Skeletal muscle tissue (tissue), 3 donors: ENCODE measurements at regions not wholly inside any gene's neighbourhood (a gene's known extent, or its start where the extent isn't known, plus 50 kb on each side); places are given as distances from the start of the nearest gene placed in this dataset.

Experiments
- H3K27ac ChIP-seq: one replicate; pipeline ENCODE4 v1.7.0; 2013; ENCODE audit warnings: mild to moderate bottlenecking, low read depth, low read length, inconsistent platforms
- H3K27me3 ChIP-seq, 3 donors: one replicate each; pipeline ENCODE4 v1.7.0; 2013; ENCODE audit warnings: low read length in 3 of 3; ENCODE audit not compliant: control insufficient read depth in 3 of 3, insufficient read depth in 3 of 3
- H3K36me3 ChIP-seq, 3 donors: one replicate each; pipeline ENCODE4 v1.7.0; 2013; ENCODE audit warnings: low read length in 3 of 3; ENCODE audit not compliant: control insufficient read depth in 3 of 3, insufficient read depth in 3 of 3
- H3K4me1 ChIP-seq, 3 donors: one replicate each; pipeline ENCODE4 v1.7.0; 2013; ENCODE audit warnings: low read length in 3 of 3, mild to moderate bottlenecking in 3 of 3; ENCODE audit not compliant: control insufficient read depth in 3 of 3, insufficient read depth in 3 of 3
- H3K4me3 ChIP-seq, 3 donors: one replicate each; pipeline ENCODE4 v1.7.0; 2013; ENCODE audit warnings: low read length in 3 of 3
- H3K9ac ChIP-seq, 3 donors: one replicate each; pipeline ENCODE4 v1.7.0; 2013; ENCODE audit warnings: low read length in 3 of 3, mild to moderate bottlenecking in 3 of 3, moderate library complexity in 2 of 3, low read depth in 1 of 3
- H3K9me3 ChIP-seq, 3 donors: one replicate each; pipeline ENCODE4 v1.7.0; 2013; ENCODE audit warnings: low read length in 3 of 3; ENCODE audit not compliant: control insufficient read depth in 3 of 3
- donor health status: Osteomylitis.

GRCh38 chr3:70899816-70900215, 587.4 kb upstream of the MDFIC2 start:
- Histone ChIP-seq H3K9ac (no peak overlapping the region), H3K36me3 (no peaks in the 10 kb centered on the region), H3K27me3 (no peaks in the 10 kb centered on the region), H3K9me3 (peaks cover 0 to 2% (median 0%) of the 10 kb centered on the region in 3 donors), H3K27ac (no peak overlapping the region), H3K4me3 (no peak overlapping the region), H3K4me1 (no peaks in the 10 kb centered on the region)

GRCh38 chr3:70890020-70890394, 577.6 kb upstream of the MDFIC2 start:
- Histone ChIP-seq H3K9me3 (no peaks in the 10 kb centered on the region), H3K36me3 (no peaks in the 10 kb centered on the region), H3K27ac (no peak overlapping the region), H3K27me3 (no peaks in the 10 kb centered on the region), H3K4me1 (peaks cover 0 to 5% (median 2%) of the 10 kb centered on the region in 3 donors), H3K4me3 (no peak overlapping the region), H3K9ac (no peak overlapping the region)

GRCh38 chr3:70889162-70890019, 577.0 kb upstream of the MDFIC2 start:
- no peak overlapping the region for H3K4me3 ChIP-seq
- H3K4me1 ChIP-seq, result peaks cover 0 to 5% (median 2%) of the 10 kb centered on the region in 3 donors
- no peaks in the 10 kb centered on the region for H3K9me3 ChIP-seq
- H3K27ac ChIP-seq, result no peak overlapping the region
- H3K9ac ChIP-seq, result no peak overlapping the region
- no peaks in the 10 kb centered on the region for H3K27me3 ChIP-seq
- H3K36me3 ChIP-seq, result no peaks in the 10 kb centered on the region

GRCh38 chr3:70885636-70886035, 573.2 kb upstream of the MDFIC2 start:
- Histone ChIP-seq H3K4me1 (peaks cover 0 to 5% (median 2%) of the 10 kb centered on the region in 3 donors), H3K9ac (no peak overlapping the region), H3K9me3 (no peaks in the 10 kb centered on the region), H3K27ac (no peak overlapping the region), H3K36me3 (no peaks in the 10 kb centered on the region), H3K4me3 (no peak overlapping the region), H3K27me3 (no peaks in the 10 kb centered on the region)

- H3K27me3 ChIP-seq, result no peaks in the 10 kb centered on the region
- no peak overlapping the region for H3K27ac ChIP-seq
- peaks cover 0 to 1% (median 0%) of the 10 kb centered on the region in 3 donors for H3K9me3 ChIP-seq
- H3K4me3 ChIP-seq, result no peak overlapping the region
- no peaks in the 10 kb centered on the region for H3K36me3 ChIP-seq
- no peaks in the 10 kb centered on the region for H3K4me1 ChIP-seq
- H3K9ac ChIP-seq, result no peak overlapping the region
These were observed 569.7 kb upstream of the MDFIC2 start for GRCh38 chr3:70882104-70882503.

- H3K4me3 ChIP-seq, result no peak overlapping the region
- no peaks in the 10 kb centered on the region for H3K4me1 ChIP-seq
- no peaks in the 10 kb centered on the region for H3K36me3 ChIP-seq
- H3K9ac ChIP-seq, result no peak overlapping the region
- H3K27ac ChIP-seq, result no peak overlapping the region
- H3K9me3 ChIP-seq, result peaks cover 0 to 1% (median 0%) of the 10 kb centered on the region in 3 donors
- H3K27me3 ChIP-seq, result no peaks in the 10 kb centered on the region
These were observed 568.0 kb upstream of the MDFIC2 start for GRCh38 chr3:70880421-70880820.

- Histone ChIP-seq H3K27ac (no peak overlapping the region), H3K9me3 (peaks cover 0 to 1% (median 0%) of the 10 kb centered on the region in 3 donors), H3K4me3 (no peak overlapping the region), H3K4me1 (no peaks in the 10 kb centered on the region), H3K36me3 (no peaks in the 10 kb centered on the region), H3K9ac (no peak overlapping the region), H3K27me3 (no peaks in the 10 kb centered on the region)
These were observed 563.7 kb upstream of the MDFIC2 start for GRCh38 chr3:70876154-70876553.

- Histone ChIP-seq H3K9me3 (peaks cover 0 to 1% (median 0%) of the 10 kb centered on the region in 3 donors), H3K4me3 (no peak overlapping the region), H3K27me3 (no peaks in the 10 kb centered on the region), H3K4me1 (no peaks in the 10 kb centered on the region), H3K27ac (no peak overlapping the region), H3K36me3 (no peaks in the 10 kb centered on the region), H3K9ac (no peak overlapping the region)
These were observed 561.8 kb upstream of the MDFIC2 start for GRCh38 chr3:70874196-70874595.

GRCh38 chr3:70873686-70874085, 561.2 kb upstream of the MDFIC2 start:
- Histone ChIP-seq H3K27ac (no peak overlapping the region), H3K27me3 (no peaks in the 10 kb centered on the region), H3K9ac (no peak overlapping the region), H3K4me1 (no peaks in the 10 kb centered on the region), H3K9me3 (peaks cover 0 to 1% (median 0%) of the 10 kb centered on the region in 3 donors), H3K36me3 (no peaks in the 10 kb centered on the region), H3K4me3 (no peak overlapping the region)

- H3K36me3 ChIP-seq, result no peaks in the 10 kb centered on the region
- no peak overlapping the region for H3K4me3 ChIP-seq
- H3K27me3 ChIP-seq, result no peaks in the 10 kb centered on the region
- no peaks in the 10 kb centered on the region for H3K4me1 ChIP-seq
- H3K9me3 ChIP-seq, result peaks cover 0 to 2% (median 0%) of the 10 kb centered on the region in 3 donors
- H3K27ac ChIP-seq, result no peak overlapping the region
- no peak overlapping the region for H3K9ac ChIP-seq
These were observed 559.6 kb upstream of the MDFIC2 start for GRCh38 chr3:70871909-70872656.
